ENCODE measurements at regions not wholly inside any gene's neighbourhood (a gene's known extent, or its start where the extent isn't known, plus 50 kb on each side); places are given as distances from the start of the nearest gene placed in this dataset.
"Not testable (repeated sequence)": the region's sequence is repeated elsewhere in the genome, so short reads cannot be mapped to it uniquely, and the experiment has no call there.

GRCh38 chr2:88941178-88941577 lies 249.7 kb downstream of the RPIA start:
- H3K4me2 ChIP-seq (ENCODE audit: control insufficient read depth, insufficient read depth); ATAC-seq; H3K9me3 ChIP-seq (replicated peaks; ENCODE audit: control insufficient read depth, insufficient read depth, low read length); H3K9ac ChIP-seq (ENCODE audit: control insufficient read depth, insufficient read depth, low read length); intact Hi-C loops (cut with micrococcal nuclease; ENCODE audit: unreplicated experiment); H3K36me3 ChIP-seq (ENCODE audit: control insufficient read depth in 2 of 2, insufficient read depth in 2 of 2, low read length in 1 of 2); H3K27me3 ChIP-seq (replicated peaks in 1 of 2; ENCODE audit: control insufficient read depth in 2 of 2, insufficient read depth in 2 of 2, low read length in 1 of 2); H3K4me3 ChIP-seq; H2AFZ ChIP-seq (ENCODE audit: control insufficient read depth, low read depth, low read length); FAIRE-seq; in situ Hi-C loops (cut with MboI); H3K27ac ChIP-seq (ENCODE audit: control insufficient read depth, insufficient read depth); H4K20me1 ChIP-seq (ENCODE audit: control insufficient read depth, insufficient read depth); SMC1A ChIA-PET (ENCODE audit: uncharacterized antibody, unreplicated experiment); H3K79me2 ChIP-seq (ENCODE audit: control insufficient read depth, insufficient read depth, low read length); H3K4me1 ChIP-seq (ENCODE audit: control insufficient read depth, insufficient read depth, low read length); POLR2A ChIA-PET; RAD21 ChIA-PET (ENCODE audit: unreplicated experiment); BruUV-seq (replicated peaks); DNase-seq (ENCODE audit: low read depth, low spot score): not testable (repeated sequence)
- 10% methylated on average over 1 of the region's 2 CpGs for WGBS (ENCODE audit: insufficient coverage, insufficient replicate concordance, low lambda C conversion rate, missing lambda C conversion rate)
- TF ChIP-seq SMC3 (IDR thresholded peaks at IDR 0.05; ENCODE audit: borderline replicate concordance, low read length) (peak; percentile 8; the same call in 1 of the 2 replicates), CTCF (IDR thresholded peaks at IDR 0.05 in 2 of 3, conservative IDR thresholded peaks at IDR 0.05 in 1 of 3; ENCODE audit: control insufficient read depth in 2 of 3, extremely low read depth in 1 of 3, insufficient read depth in 1 of 3, low read depth in 3 of 3, low read length in 3 of 3) (peak in 2 of 3 experiments; percentile 23 to 24; a peak in 2 of 6 replicates)
- CTCF ChIA-PET: interaction anchor here (1.1 kb wide), 1 partner anchor 25 kb away, joined by 3 read pairs; no protein-coding TSS in a partner anchor

GRCh38 chr2:88942798-88943197 lies 251.3 kb downstream of the RPIA start:
- FAIRE-seq (no peak), ATAC-seq (no peak), DNase-seq (ENCODE audit: low read depth, low spot score) (no peak)
- ChIA-PET RAD21 (ENCODE audit: unreplicated experiment) (no interaction called here), POLR2A (no interaction called here), CTCF (interaction anchor here (1.1 to 1.6 kb wide), 3 partner anchors 10 to 63 kb away, joined by 3 read pairs; no protein-coding TSS in a partner anchor), SMC1A (ENCODE audit: uncharacterized antibody, unreplicated experiment) (interaction anchor here (1.0 kb wide), 1 partner anchor 9 kb away, joined by 3 read pairs; no protein-coding TSS in a partner anchor)
- intact Hi-C loops (cut with micrococcal nuclease; ENCODE audit: unreplicated experiment) (no loop called here), in situ Hi-C loops (cut with MboI) (no loop called here)
- Histone ChIP-seq H3K4me1 (ENCODE audit: control insufficient read depth, insufficient read depth, low read length) (no peaks in the 10 kb centered on the region), H3K79me2 (ENCODE audit: control insufficient read depth, insufficient read depth, low read length) (no peaks in the 10 kb centered on the region), H3K36me3 (ENCODE audit: control insufficient read depth in 2 of 2, insufficient read depth in 2 of 2, low read length in 1 of 2) (no peaks in the 10 kb centered on the region), H3K4me2 (ENCODE audit: control insufficient read depth, insufficient read depth) (no peak overlapping the region), H3K4me3 (no peak overlapping the region), H4K20me1 (ENCODE audit: control insufficient read depth, insufficient read depth) (no peaks in the 10 kb centered on the region), H3K27ac (ENCODE audit: control insufficient read depth, insufficient read depth) (no peak overlapping the region), H3K9ac (ENCODE audit: control insufficient read depth, insufficient read depth, low read length) (no peak overlapping the region), H2AFZ (ENCODE audit: control insufficient read depth, low read depth, low read length) (no peak overlapping the region), H3K27me3 (replicated peaks in 1 of 2; ENCODE audit: control insufficient read depth in 2 of 2, insufficient read depth in 2 of 2, low read length in 1 of 2) (no peaks in the 10 kb centered on the region), H3K9me3 (replicated peaks; ENCODE audit: control insufficient read depth, insufficient read depth, low read length) (no peaks in the 10 kb centered on the region)
- 0% methylated on average over 2 of the region's 2 CpGs for WGBS (ENCODE audit: insufficient coverage, insufficient replicate concordance, low lambda C conversion rate, missing lambda C conversion rate)
- BruUV-seq (replicated peaks): no TSS peak
- TF ChIP-seq WRNIP1 (IDR thresholded peaks at IDR 0.05; ENCODE audit: borderline replicate concordance, low read depth, low read length) (no peak), MEF2B (IDR thresholded peaks at IDR 0.05; ENCODE audit: partially characterized antibody, poor library complexity, severe bottlenecking) (no peak), KDM1A (IDR thresholded peaks at IDR 0.05; ENCODE audit: borderline replicate concordance) (no peak), ZSCAN29 (IDR thresholded peaks at IDR 0.05) (no peak), IRF5 (IDR thresholded peaks at IDR 0.05; ENCODE audit: borderline replicate concordance) (no peak), KAT2A (conservative IDR thresholded peaks at IDR 0.05; ENCODE audit: control insufficient read depth, low read depth, low read length) (no peak), MYC (IDR thresholded peaks at IDR 0.05; ENCODE audit: insufficient read depth, insufficient read length, insufficient replicate concordance, low read length, severe bottlenecking) (no peak), ASH2L (IDR thresholded peaks at IDR 0.05; ENCODE audit: borderline replicate concordance, low read depth) (no peak), PAX8 (IDR thresholded peaks at IDR 0.05) (no peak), CHD4 (IDR thresholded peaks at IDR 0.05) (no peak), HCFC1 (IDR thresholded peaks at IDR 0.05; ENCODE audit: low read length) (no peak), SIX5 (IDR thresholded peaks at IDR 0.05; ENCODE audit: low read depth, low read length, severe bottlenecking) (no peak), USF2 (IDR thresholded peaks at IDR 0.05; ENCODE audit: borderline replicate concordance, low read depth, low read length) (no peak)
